ENCODE measurements at regions not wholly inside any gene's neighbourhood (a gene's known extent, or its start where the extent isn't known, plus 50 kb on each side); places are given as distances from the start of the nearest gene placed in this dataset.

DNA sequence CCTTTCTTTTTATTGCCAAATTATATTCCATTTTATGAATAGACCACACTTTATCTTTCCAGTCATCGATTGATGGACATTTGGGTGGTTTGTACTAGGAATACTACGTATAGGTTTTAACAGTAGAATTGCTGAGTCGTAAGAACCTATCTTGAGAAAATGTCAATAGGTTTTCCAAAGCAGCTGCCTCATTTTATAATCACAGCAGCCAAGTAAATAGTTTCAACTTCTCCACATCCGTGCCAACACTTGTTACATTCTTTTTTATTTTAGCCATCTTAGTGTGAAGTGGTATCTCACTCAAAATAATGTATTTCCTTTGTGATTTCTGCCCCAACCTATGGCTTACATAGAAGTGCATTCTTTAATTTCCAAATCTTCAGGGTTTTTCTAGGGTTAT, 479.2 kb downstream of the CDH26 start:
- TF ChIP-seq, protein P1, sequence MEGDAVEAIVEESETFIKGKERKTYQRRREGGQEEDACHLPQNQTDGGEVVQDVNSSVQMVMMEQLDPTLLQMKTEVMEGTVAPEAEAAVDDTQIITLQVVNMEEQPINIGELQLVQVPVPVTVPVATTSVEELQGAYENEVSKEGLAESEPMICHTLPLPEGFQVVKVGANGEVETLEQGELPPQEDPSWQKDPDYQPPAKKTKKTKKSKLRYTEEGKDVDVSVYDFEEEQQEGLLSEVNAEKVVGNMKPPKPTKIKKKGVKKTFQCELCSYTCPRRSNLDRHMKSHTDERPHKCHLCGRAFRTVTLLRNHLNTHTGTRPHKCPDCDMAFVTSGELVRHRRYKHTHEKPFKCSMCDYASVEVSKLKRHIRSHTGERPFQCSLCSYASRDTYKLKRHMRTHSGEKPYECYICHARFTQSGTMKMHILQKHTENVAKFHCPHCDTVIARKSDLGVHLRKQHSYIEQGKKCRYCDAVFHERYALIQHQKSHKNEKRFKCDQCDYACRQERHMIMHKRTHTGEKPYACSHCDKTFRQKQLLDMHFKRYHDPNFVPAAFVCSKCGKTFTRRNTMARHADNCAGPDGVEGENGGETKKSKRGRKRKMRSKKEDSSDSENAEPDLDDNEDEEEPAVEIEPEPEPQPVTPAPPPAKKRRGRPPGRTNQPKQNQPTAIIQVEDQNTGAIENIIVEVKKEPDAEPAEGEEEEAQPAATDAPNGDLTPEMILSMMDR (IDR thresholded peaks at IDR 0.05; ENCODE audit: insufficient read depth, low read length): no peak
- TF ChIP-seq POLR2AphosphoS5 (IDR thresholded peaks at IDR 0.05; ENCODE audit: low read depth) (no peak), REST (IDR thresholded peaks at IDR 0.05; ENCODE audit: insufficient replicate concordance, low read depth) (no peak), SPI1 (IDR thresholded peaks at IDR 0.05; ENCODE audit: borderline replicate concordance, low read depth) (no peak)

All from HL-60 (cell line).